SKM-1 (cell line): ENCODE measurements at regions not wholly inside any gene's neighbourhood (a gene's known extent, or its start where the extent isn't known, plus 50 kb on each side); places are given as distances from the start of the nearest gene placed in this dataset.
"Not testable (repeated sequence)": the region's sequence is repeated elsewhere in the genome, so short reads cannot be mapped to it uniquely, and the experiment has no call there.

ENCODE experiments used
- DNase-seq: peaks from one replicate; lab custom pipeline; 2025; ENCODE audit not compliant: unreplicated experiment; lab: John Stamatoyannopoulos, UW

- no peak for DNase-seq
Observed at GRCh38 chr5:155750571-155750970, 576.4 kb upstream of the SGCD start.

GRCh38 chr5:155753943-155754581 lies 572.9 kb upstream of the SGCD start:
- DNase-seq: no peak

- no peak for DNase-seq
Observed at GRCh38 chr5:155759252-155759651, 567.7 kb upstream of the SGCD start.

- DNase-seq: no peak
Observed at GRCh38 chr5:155759984-155760383, 567.0 kb upstream of the SGCD start.

- no peak for DNase-seq
Observed at GRCh38 chr5:155761502-155761901, 565.5 kb upstream of the SGCD start.

GRCh38 chr5:155765715-155766114 lies 561.2 kb upstream of the SGCD start:
- DNase-seq: no peak

- no peak for DNase-seq
Observed at GRCh38 chr5:155767470-155767869, 559.5 kb upstream of the SGCD start.

- no peak for DNase-seq
Observed at GRCh38 chr5:155768332-155768731, 558.6 kb upstream of the SGCD start.

GRCh38 chr5:155772009-155772662 lies 554.8 kb upstream of the SGCD start:
- DNase-seq: no peak

GRCh38 chr5:155773680-155774079 lies 553.3 kb upstream of the SGCD start:
- no peak for DNase-seq

GRCh38 chr5:155780260-155780659 lies 546.7 kb upstream of the SGCD start:
- no peak for DNase-seq

- no peak for DNase-seq
Observed at GRCh38 chr5:155783246-155783645, 543.7 kb upstream of the SGCD start.

GRCh38 chr5:155783791-155784190 lies 543.2 kb upstream of the SGCD start:
- no peak for DNase-seq

GRCh38 chr5:155786108-155786507 lies 540.9 kb upstream of the SGCD start:
- DNase-seq: no peak

- DNase-seq: no peak
Observed at GRCh38 chr5:155792873-155793272, 534.1 kb upstream of the SGCD start.

- no peak for DNase-seq
Observed at GRCh38 chr5:155794795-155795194, 532.2 kb upstream of the SGCD start.

- DNase-seq: no peak
Observed at GRCh38 chr5:155799308-155799707, 527.7 kb upstream of the SGCD start.

- DNase-seq: no peak
Observed at GRCh38 chr5:155807884-155808576, 518.9 kb upstream of the SGCD start.

GRCh38 chr5:155815248-155815647 lies 511.7 kb upstream of the SGCD start:
- no peak for DNase-seq

GRCh38 chr5:155822177-155822576 lies 504.8 kb upstream of the SGCD start:
- DNase-seq: no peak

GRCh38 chr5:155826611-155827507 lies 500.1 kb upstream of the SGCD start:
- DNase-seq: no peak

- DNase-seq: not testable (repeated sequence)
Observed at GRCh38 chr5:155827508-155827815, 499.5 kb upstream of the SGCD start.
